Inflammatory macrophage treated with lipopolysaccharide for 4 hours (primary cell): ENCODE measurements at regions not wholly inside any gene's neighbourhood (a gene's known extent, or its start where the extent isn't known, plus 50 kb on each side); places are given as distances from the start of the nearest gene placed in this dataset.
A peak's percentile ranks its signal among the peaks of the same experiment; 100 is the strongest.
"Not testable (repeated sequence)": the region's sequence is repeated elsewhere in the genome, so short reads cannot be mapped to it uniquely, and the experiment has no call there.

Experiments used
- DNase-seq: peaks from one replicate; pipeline ENCODE4 v3.0.0-alpha.2; 2020

- no peak for DNase-seq
Measured at GRCh38 chr6:21745543-21746337, 152.2 kb downstream of the SOX4 start.

- no peak for DNase-seq
Measured at GRCh38 chr6:21747441-21747840, 153.9 kb downstream of the SOX4 start.

GRCh38 chr6:21748343-21749056 lies 154.9 kb downstream of the SOX4 start:
- no peak for DNase-seq

GRCh38 chr6:21749754-21750153 lies 156.2 kb downstream of the SOX4 start:
- no peak for DNase-seq

GRCh38 chr6:21750575-21750974 lies 157.0 kb downstream of the SOX4 start:
- no peak for DNase-seq

GRCh38 chr6:21751608-21752007 lies 158.1 kb downstream of the SOX4 start:
- DNase-seq = no peak

- DNase-seq = no peak
Measured at GRCh38 chr6:21752054-21752811, 158.7 kb downstream of the SOX4 start.

GRCh38 chr6:21753241-21754108 lies 159.9 kb downstream of the SOX4 start:
- DNase-seq = no peak

- peak; percentile 7 for DNase-seq
Measured at GRCh38 chr6:21754891-21755290, 161.3 kb downstream of the SOX4 start.

GRCh38 chr6:21756487-21756886 lies 162.9 kb downstream of the SOX4 start:
- DNase-seq = no peak

- not testable (repeated sequence) for DNase-seq
Measured at GRCh38 chr6:21757392-21757791, 163.8 kb downstream of the SOX4 start.

GRCh38 chr6:21759721-21760120 lies 166.2 kb downstream of the SOX4 start:
- no peak for DNase-seq

GRCh38 chr6:21761053-21761730 lies 167.6 kb downstream of the SOX4 start:
- DNase-seq = not testable (repeated sequence)

- no peak for DNase-seq
Measured at GRCh38 chr6:21764989-21765388, 171.4 kb downstream of the SOX4 start.

GRCh38 chr6:21767891-21768648 lies 174.5 kb downstream of the SOX4 start:
- DNase-seq = peak; percentile 25

- no peak for DNase-seq
Measured at GRCh38 chr6:21769405-21769861, 175.9 kb downstream of the SOX4 start.

GRCh38 chr6:21769968-21770367 lies 176.4 kb downstream of the SOX4 start:
- no peak for DNase-seq

GRCh38 chr6:21771626-21772320 lies 178.2 kb downstream of the SOX4 start:
- no peak for DNase-seq

- DNase-seq = no peak
Measured at GRCh38 chr6:21772477-21772876, 178.9 kb downstream of the SOX4 start.

GRCh38 chr6:21772884-21773575 lies 179.5 kb downstream of the SOX4 start:
- DNase-seq = no peak
